Right lobe of liver (tissue), 6 donors: ENCODE measurements at regions not wholly inside any gene's neighbourhood (a gene's known extent, or its start where the extent isn't known, plus 50 kb on each side); places are given as distances from the start of the nearest gene placed in this dataset.

ENCODE experiments used
- ATAC-seq, 4 donors: fragments of 200-7000 bp; cut with Tn5 transposase; one replicate each; pipeline ENCODE4 v1.9.1; 2020; ENCODE audit warnings: mild to moderate bottlenecking in 4 of 4, moderate library complexity in 4 of 4
- DNase-seq, 3 donors: peaks; one replicate each; pipeline ENCODE4 v3.0.0-alpha.2; 2020
- H3K27ac ChIP-seq, 3 donors: fragments of 200-600 bp; one replicate each; pipeline ENCODE4 v1.8.0; 2022
- H3K27me3 ChIP-seq, 2 donors: fragments of 200-600 bp; one replicate each; pipeline ENCODE4 v1.8.0; 2022
- H3K36me3 ChIP-seq, 4 donors: fragments of 200-600 bp; sonication (generic) in 1 of 4; one replicate each; pipeline versions ENCODE4 v1.5.1 to v1.8.0; 2017 to 2022; ENCODE audit warnings: control low read depth in 1 of 4
- H3K4me1 ChIP-seq, 4 donors: fragments of 200-600 bp; sonication (generic) in 1 of 4; one replicate each; pipeline versions ENCODE4 v1.5.1 to v1.8.0; 2017 to 2022; ENCODE audit warnings: control low read depth in 1 of 4
- H3K4me3 ChIP-seq, 3 donors: fragments of 200-600 bp; one replicate each; pipeline ENCODE4 v1.8.0; 2022
- H3K9me3 ChIP-seq, 4 donors: fragments of 200-600 bp; sonication (generic) in 1 of 4; one replicate each; pipeline versions ENCODE4 v1.5.1 to v1.8.0; 2017 to 2022; ENCODE audit warnings: control low read depth in 1 of 4
- POLR2A ChIP-seq: fragments of 450-650 bp; IDR thresholded peaks from one replicate; pipeline ENCODE4 v1.6.1; 2017; ENCODE audit warnings: antibody characterized with exemption, mild to moderate bottlenecking
- WGBS: methylation state at CpG from one replicate; pipeline ENCODE4 v1.1.6; 2018; ENCODE audit warnings: low coverage, low lambda C conversion rate; ENCODE audit not compliant: insufficient coverage; ENCODE audit errors: missing lambda C conversion rate; 5-methylcytosine and 5-hydroxymethylcytosine counted together
- intact Hi-C, 2 donors: fragments of 100-400 bp; cut with DNase I; formaldehyde crosslinking; loops; one replicate each; pipeline versions ENCODE4 v1.11.2 to v1.14.1; 2022
- TF ChIP-seq, protein P1 (sequence below), 4 donors: fragments of 200-600 bp in 3 of 4; fragments of 450-650 bp in 1 of 4; IDR thresholded peaks; one replicate each; pipeline versions ENCODE4 v1.5.1 to v1.8.0; 2016 to 2022; ENCODE audit warnings: antibody characterized with exemption in 4 of 4, mild to moderate bottlenecking in 2 of 4
- donor health status: DM: no; HTN: yes; CAD: no.
- donor health status: DM: no; HTN: no; CAD: no.
- donor health status: DM: no; HTN: no; CAD: no.
- donor health status: DM: no; HTN: yes; CAD: no.
- donor health status: DM: no; HTN: yes; CAD: no.

DNA sequence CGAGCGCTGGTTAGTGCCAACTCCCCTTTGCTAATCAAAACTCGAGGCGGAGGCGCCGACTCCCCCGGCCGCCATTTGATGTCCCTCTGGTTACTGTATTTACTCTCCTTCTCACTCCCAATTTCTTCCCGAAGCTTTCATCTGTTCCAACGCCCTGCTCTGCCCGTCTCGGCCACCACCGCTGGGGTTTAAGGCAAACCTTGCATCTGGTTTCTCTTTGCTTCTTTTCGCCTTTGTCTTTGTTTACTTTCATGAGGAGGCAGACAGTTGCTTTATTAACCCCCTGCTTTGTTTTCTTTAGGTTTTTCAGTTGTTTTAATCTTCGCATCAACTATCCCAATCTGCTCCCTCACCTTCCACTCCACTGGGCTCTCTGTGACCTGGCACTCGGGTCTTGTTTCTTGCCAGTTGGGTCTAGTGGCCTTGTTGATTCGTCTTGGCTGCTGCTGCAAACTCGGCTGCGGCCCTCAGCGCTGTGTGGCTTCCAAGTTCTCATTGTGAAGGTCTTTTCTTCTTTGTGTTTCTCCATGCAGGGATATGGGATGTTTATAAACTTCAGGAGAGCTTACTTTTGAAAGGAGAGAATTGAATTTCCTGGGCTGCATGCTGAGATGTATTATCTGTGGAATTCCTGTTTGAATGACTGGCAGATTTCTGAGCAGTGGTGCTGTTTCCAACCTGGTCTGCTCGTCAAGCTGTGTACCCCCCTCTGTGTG lies 155.1 kb downstream of the CDC5L start:
- no peak for DNase-seq
- no peak for TF ChIP-seq POLR2A
- TF ChIP-seq, protein P1, sequence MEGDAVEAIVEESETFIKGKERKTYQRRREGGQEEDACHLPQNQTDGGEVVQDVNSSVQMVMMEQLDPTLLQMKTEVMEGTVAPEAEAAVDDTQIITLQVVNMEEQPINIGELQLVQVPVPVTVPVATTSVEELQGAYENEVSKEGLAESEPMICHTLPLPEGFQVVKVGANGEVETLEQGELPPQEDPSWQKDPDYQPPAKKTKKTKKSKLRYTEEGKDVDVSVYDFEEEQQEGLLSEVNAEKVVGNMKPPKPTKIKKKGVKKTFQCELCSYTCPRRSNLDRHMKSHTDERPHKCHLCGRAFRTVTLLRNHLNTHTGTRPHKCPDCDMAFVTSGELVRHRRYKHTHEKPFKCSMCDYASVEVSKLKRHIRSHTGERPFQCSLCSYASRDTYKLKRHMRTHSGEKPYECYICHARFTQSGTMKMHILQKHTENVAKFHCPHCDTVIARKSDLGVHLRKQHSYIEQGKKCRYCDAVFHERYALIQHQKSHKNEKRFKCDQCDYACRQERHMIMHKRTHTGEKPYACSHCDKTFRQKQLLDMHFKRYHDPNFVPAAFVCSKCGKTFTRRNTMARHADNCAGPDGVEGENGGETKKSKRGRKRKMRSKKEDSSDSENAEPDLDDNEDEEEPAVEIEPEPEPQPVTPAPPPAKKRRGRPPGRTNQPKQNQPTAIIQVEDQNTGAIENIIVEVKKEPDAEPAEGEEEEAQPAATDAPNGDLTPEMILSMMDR (IDR thresholded peaks at IDR 0.05): no peak
- Histone ChIP-seq H3K27me3 (no peaks in the 10 kb centered on the region), H3K9me3 (no peaks in the 10 kb centered on the region), H3K36me3 (no peaks in the 10 kb centered on the region), H3K4me1 (no peaks in the 10 kb centered on the region), H3K27ac (no peak overlapping the region), H3K4me3 (no peak overlapping the region)
- intact Hi-C loops: no loop called here
- WGBS: 49% methylated on average over 16 of the region's 21 CpGs
- ATAC-seq: no peak

DNA sequence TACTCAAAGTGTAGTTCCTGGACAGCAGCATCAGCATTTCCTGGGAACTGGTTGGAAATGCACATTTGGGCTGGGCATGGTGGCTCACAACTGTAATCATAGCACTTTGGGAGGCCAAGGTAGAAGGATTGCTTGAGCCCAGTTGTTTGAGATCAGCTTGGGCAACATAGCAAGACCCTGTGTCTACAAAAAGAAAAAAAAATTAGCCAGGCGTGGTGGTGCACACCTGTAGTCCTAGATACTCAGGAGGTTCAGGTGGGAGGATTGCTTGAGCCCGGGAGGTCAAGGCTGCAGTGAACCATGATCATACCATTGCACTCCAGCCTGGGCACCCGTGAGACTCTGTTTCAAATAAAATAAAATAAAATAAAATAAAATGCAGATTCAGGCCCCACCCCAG lies 156.2 kb downstream of the CDC5L start:
- intact Hi-C loops: no loop called here
- Histone ChIP-seq H3K4me3 (no peak overlapping the region), H3K9me3 (no peaks in the 10 kb centered on the region), H3K27ac (no peak overlapping the region), H3K27me3 (no peaks in the 10 kb centered on the region), H3K4me1 (no peaks in the 10 kb centered on the region), H3K36me3 (no peaks in the 10 kb centered on the region)
- ATAC-seq (no peak), DNase-seq (no peak)
- TF ChIP-seq POLR2A: no peak
- TF ChIP-seq, protein P1 (IDR thresholded peaks at IDR 0.05): no peak
- 57% methylated on average over 3 of the region's 3 CpGs for WGBS

DNA sequence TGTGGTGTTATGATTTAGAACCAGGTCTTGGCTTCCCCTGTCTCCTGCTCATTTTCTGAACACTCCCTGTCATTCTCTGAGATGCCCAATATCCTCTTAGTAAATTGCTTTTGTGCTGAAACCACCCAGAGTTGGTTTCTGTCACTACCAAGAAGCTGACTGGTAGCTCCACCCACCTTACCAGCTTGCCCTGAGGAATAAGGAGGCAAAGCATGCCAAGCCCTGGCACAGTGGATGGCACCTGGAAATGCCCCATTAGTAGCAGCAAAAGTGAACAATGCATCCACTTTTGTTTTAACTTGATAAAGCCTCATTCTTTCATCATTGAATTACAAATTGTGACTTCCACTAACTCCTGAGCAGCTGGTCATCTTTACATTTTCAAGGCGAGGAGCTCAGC lies 157.7 kb downstream of the CDC5L start:
- Histone ChIP-seq H3K4me3 (no peak overlapping the region), H3K27ac (no peak overlapping the region), H3K9me3 (no peaks in the 10 kb centered on the region), H3K36me3 (no peaks in the 10 kb centered on the region), H3K4me1 (no peaks in the 10 kb centered on the region), H3K27me3 (no peaks in the 10 kb centered on the region)
- WGBS: 38% methylated on average over 1 of the region's 1 CpG
- intact Hi-C loops: no loop called here
- TF ChIP-seq POLR2A: no peak
- ATAC-seq (no peak), DNase-seq (no peak)

DNA sequence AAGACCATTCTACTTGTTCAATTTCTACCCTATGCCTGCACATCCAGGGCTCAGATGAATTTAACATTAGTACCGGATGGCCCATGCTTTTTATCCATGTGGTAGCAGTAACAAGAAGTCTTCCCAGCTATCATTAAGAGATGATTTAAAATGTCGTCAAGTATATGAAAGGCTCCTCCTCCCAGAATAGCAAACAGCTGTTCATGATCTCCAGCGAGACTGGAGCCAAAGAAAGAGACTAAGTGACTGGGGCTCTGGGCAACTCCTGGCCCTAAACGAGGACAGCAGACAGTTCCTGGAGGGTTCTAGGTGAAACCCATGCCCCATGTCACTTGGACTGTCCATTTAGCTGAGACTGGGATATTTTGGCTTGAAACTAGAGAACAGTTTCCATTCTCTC lies 160.8 kb downstream of the CDC5L start:
- intact Hi-C loops: no loop called here
- no peak overlapping the region for H3K4me3 ChIP-seq
- H3K27ac ChIP-seq: no peak overlapping the region
- DNase-seq (no peak), ATAC-seq (no peak)
- no peaks in the 10 kb centered on the region for H3K9me3 ChIP-seq
- 47% methylated on average over 3 of the region's 4 CpGs for WGBS
- H3K27me3 ChIP-seq: no peaks in the 10 kb centered on the region
- no peaks in the 10 kb centered on the region for H3K36me3 ChIP-seq
- TF ChIP-seq, protein P1 (IDR thresholded peaks at IDR 0.05): no peak
- no peak for TF ChIP-seq POLR2A
- H3K4me1 ChIP-seq: no peaks in the 10 kb centered on the region

DNA sequence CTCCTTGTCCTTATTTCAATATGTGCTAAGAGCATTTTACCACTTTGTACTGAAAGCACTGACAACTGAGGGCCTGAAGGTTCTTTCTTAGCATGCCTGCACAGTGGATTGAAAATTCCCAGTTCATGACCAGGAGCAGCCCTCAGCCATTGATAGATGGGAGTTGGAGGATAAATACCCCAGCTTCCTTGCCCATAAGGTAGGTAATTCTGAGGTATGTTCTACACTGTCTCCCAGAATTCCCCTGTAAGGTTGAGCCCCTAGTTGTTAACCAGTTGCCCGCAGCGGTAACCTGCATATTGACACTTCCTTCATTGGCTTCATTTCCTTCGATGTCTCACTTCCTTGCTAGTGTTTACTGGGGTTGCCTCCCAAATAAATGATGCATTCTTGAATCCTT lies 162.0 kb downstream of the CDC5L start:
- H3K9me3 ChIP-seq: no peaks in the 10 kb centered on the region
- no peak for TF ChIP-seq POLR2A
- TF ChIP-seq, protein P1 (IDR thresholded peaks at IDR 0.05): no peak
- WGBS: 81% methylated on average over 3 of the region's 3 CpGs
- H3K27me3 ChIP-seq: no peaks in the 10 kb centered on the region
- intact Hi-C loops: no loop called here
- no peak overlapping the region for H3K4me3 ChIP-seq
- H3K27ac ChIP-seq: no peak overlapping the region
- no peak for ATAC-seq
- H3K36me3 ChIP-seq: no peaks in the 10 kb centered on the region
- DNase-seq: no peak
- H3K4me1 ChIP-seq: no peaks in the 10 kb centered on the region
